GM12864 (cell line): ENCODE measurements at regions not wholly inside any gene's neighbourhood (a gene's known extent, or its start where the extent isn't known, plus 50 kb on each side); places are given as distances from the start of the nearest gene placed in this dataset.

Experiments
- DNase-seq: peaks from one replicate; pipeline ENCODE4 v3.0.0-alpha.2; 2011; ENCODE audit warnings: low read depth
- H3K4me3 ChIP-seq: 2 replicates; pipeline ENCODE4 v1.5.1; 2011; ENCODE audit warnings: mild to moderate bottlenecking, low read depth, low read length, control low read depth
- CTCF ChIP-seq: IDR thresholded peaks from 2 replicates; pipeline ENCODE4 v1.5.1; 2011; ENCODE audit warnings: low read depth, mild to moderate bottlenecking, moderate library complexity, low read length, control low read depth, inconsistent platforms; ENCODE audit errors: missing control alignments

GRCh38 chr4:162681212-162681611, 485.5 kb downstream of the NAF1 start:
- TF ChIP-seq CTCF: no peak
- DNase-seq: no peak
- no peak overlapping the region for H3K4me3 ChIP-seq

- no peak overlapping the region for H3K4me3 ChIP-seq
- no peak for DNase-seq
- TF ChIP-seq CTCF: no peak
Measured at GRCh38 chr4:162675661-162676060, 491.0 kb downstream of the NAF1 start.

GRCh38 chr4:162661913-162662312, 498.1 kb upstream of the FSTL5 start:
- no peak for DNase-seq
- H3K4me3 ChIP-seq: no peak overlapping the region
- no peak for TF ChIP-seq CTCF

GRCh38 chr4:162659716-162660115, 495.9 kb upstream of the FSTL5 start:
- no peak for TF ChIP-seq CTCF
- no peak overlapping the region for H3K4me3 ChIP-seq

GRCh38 chr4:162657966-162658365, 494.2 kb upstream of the FSTL5 start:
- H3K4me3 ChIP-seq: no peak overlapping the region
- no peak for DNase-seq
- TF ChIP-seq CTCF: no peak

More at GRCh38 chr4:162659716-162660115, 495.9 kb upstream of the FSTL5 start:
- no peak for DNase-seq

GRCh38 chr4:162650166-162650565, 486.4 kb upstream of the FSTL5 start:
- no peak for TF ChIP-seq CTCF
- DNase-seq: no peak
- H3K4me3 ChIP-seq: no peak overlapping the region

GRCh38 chr4:162645381-162645780, 481.6 kb upstream of the FSTL5 start:
- no peak for DNase-seq
- TF ChIP-seq CTCF: no peak
- H3K4me3 ChIP-seq: no peak overlapping the region
